Gastroesophageal sphincter (tissue), 3 donors: ENCODE measurements at regions not wholly inside any gene's neighbourhood (a gene's known extent, or its start where the extent isn't known, plus 50 kb on each side); places are given as distances from the start of the nearest gene placed in this dataset.

Experiments
- POLR2A ChIP-seq, 2 donors: fragments of 450-650 bp; IDR thresholded peaks; one replicate each; pipeline ENCODE4 v1.6.1; 2017; ENCODE audit warnings: antibody characterized with exemption in 2 of 2, mild to moderate bottlenecking in 2 of 2, moderate library complexity in 1 of 2
- POLR2AphosphoS5 ChIP-seq: sonication (generic); formaldehyde crosslinking; IDR thresholded peaks from one replicate; pipeline ENCODE4 v1.6.1; 2017; ENCODE audit warnings: antibody characterized with exemption
- TF ChIP-seq, protein P1 (sequence below), 4 experiments: fragments of 200-600 bp in 2 of 4; fragments of 450-650 bp in 2 of 4; sonication (generic) in 1 of 4; IDR thresholded peaks; one replicate each; pipeline ENCODE4 v1.5.1; 2017 to 2019; ENCODE audit warnings: antibody characterized with exemption in 4 of 4, mild to moderate bottlenecking in 2 of 4, moderate library complexity in 2 of 4

DNA sequence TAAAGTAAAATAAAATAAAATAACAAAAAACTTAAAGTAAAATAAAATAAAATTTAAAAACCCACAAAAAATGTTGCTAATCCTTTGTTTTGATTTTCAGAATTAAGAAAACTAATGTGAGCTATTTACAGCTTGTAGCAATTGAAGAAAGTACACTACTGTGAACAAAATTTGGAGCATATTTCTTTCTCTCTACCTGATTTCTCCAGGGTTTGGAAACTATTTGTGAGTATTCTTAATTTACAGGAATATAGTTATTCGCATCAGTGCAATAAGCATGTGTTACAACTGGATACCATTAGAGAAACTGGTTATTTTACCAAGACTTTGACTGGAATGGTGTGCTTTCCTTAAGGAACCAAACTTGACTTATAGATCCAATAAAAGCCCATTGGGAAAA is 86.1 kb upstream of the CNOT2 start:
- TF ChIP-seq POLR2AphosphoS5: no peak
- TF ChIP-seq, protein P1, sequence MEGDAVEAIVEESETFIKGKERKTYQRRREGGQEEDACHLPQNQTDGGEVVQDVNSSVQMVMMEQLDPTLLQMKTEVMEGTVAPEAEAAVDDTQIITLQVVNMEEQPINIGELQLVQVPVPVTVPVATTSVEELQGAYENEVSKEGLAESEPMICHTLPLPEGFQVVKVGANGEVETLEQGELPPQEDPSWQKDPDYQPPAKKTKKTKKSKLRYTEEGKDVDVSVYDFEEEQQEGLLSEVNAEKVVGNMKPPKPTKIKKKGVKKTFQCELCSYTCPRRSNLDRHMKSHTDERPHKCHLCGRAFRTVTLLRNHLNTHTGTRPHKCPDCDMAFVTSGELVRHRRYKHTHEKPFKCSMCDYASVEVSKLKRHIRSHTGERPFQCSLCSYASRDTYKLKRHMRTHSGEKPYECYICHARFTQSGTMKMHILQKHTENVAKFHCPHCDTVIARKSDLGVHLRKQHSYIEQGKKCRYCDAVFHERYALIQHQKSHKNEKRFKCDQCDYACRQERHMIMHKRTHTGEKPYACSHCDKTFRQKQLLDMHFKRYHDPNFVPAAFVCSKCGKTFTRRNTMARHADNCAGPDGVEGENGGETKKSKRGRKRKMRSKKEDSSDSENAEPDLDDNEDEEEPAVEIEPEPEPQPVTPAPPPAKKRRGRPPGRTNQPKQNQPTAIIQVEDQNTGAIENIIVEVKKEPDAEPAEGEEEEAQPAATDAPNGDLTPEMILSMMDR (IDR thresholded peaks at IDR 0.05): no peak
- TF ChIP-seq POLR2A (IDR thresholded peaks at IDR 0.05): no peak
